ENCODE measurements at regions not wholly inside any gene's neighbourhood (a gene's known extent, or its start where the extent isn't known, plus 50 kb on each side); places are given as distances from the start of the nearest gene placed in this dataset.

DNA sequence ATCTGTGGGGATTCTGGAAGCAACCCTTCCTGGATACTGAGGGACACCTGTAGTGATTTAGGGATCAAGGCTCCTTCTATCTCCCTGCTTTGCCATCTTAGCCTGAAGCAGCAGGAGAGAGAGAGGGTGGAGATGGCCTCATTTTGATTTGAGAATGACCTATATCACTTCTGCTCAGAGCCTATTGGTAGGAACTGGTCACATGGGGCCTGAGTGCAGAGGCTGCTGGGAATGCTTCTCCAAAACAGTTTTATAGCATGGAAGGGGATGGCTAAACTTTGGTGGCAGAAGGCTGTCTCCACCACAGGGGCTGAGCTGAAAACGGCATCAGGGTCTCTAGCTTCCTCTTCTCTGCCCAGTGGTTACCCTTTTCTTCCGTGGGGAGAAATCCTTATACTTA is 105.8 kb downstream of the TBX19 start:
- Histone ChIP-seq H3K27ac (ENCODE audit: low read depth, low read length) (no peak overlapping the region), H3K4me1 (ENCODE audit: insufficient read depth, low read length) (peaks cover 20% of the 10 kb centered on the region), H3K9me3 (ENCODE audit: low read length) (no peaks in the 10 kb centered on the region), H3K4me3 (ENCODE audit: low read depth in 1 of 2, low read length in 2 of 2) (no peak overlapping the region), H3K36me3 (ENCODE audit: insufficient read depth, low read length) (no peaks in the 10 kb centered on the region), H3K9ac (ENCODE audit: low read length) (no peak overlapping the region), H3K27me3 (ENCODE audit: control insufficient read depth in 1 of 2, insufficient read depth in 2 of 2, low read length in 2 of 2) (no peaks in the 10 kb centered on the region)

DNA sequence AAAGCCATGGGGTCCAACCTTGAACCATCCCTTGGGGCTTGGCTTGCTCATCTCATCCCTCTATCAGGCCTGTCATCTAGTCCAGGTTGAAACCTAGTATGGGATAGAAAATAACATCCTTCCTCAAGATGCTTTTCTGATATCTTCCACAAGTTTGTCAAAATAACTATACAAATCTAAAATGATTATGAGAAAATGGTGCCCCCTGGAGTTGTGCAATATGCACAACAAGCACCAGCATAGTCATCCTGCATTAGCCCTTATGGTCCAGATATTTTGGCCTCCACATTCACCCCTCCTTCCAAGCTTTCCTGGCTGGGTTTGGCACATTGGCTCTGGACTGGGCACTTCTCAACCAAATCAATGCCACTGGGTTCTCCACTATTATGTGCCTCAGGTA is 101.2 kb downstream of the TBX19 start:
- no peak overlapping the region for H3K4me3 ChIP-seq (ENCODE audit: low read depth in 1 of 2, low read length in 2 of 2)
- no peak overlapping the region for H3K9ac ChIP-seq (ENCODE audit: low read length)
- H3K27me3 ChIP-seq (ENCODE audit: control insufficient read depth in 1 of 2, insufficient read depth in 2 of 2, low read length in 2 of 2), result no peaks in the 10 kb centered on the region
- no peaks in the 10 kb centered on the region for H3K36me3 ChIP-seq (ENCODE audit: insufficient read depth, low read length)
- H3K27ac ChIP-seq (ENCODE audit: low read depth, low read length), result no peak overlapping the region
- no peaks in the 10 kb centered on the region for H3K9me3 ChIP-seq (ENCODE audit: low read length)
- no peaks in the 10 kb centered on the region for H3K4me1 ChIP-seq (ENCODE audit: insufficient read depth, low read length)

DNA sequence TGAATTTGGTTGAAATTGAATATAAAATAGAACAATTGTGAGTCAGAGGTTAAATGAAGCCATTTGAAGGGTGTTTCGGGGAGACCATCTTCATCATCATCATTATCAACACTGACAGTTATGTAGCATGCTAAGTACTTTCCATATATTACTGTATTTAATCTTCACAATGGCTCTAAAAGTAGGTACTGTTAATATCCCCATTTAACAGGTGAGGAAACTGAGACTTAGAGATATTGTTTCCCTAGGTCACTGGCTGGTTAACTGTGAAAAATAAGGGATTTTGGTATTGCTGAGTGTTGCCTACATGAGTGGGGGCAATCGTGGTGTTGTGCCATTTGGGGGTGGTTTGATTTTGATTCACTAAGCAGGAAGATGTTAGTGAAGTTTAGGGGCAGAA is 100.3 kb downstream of the TBX19 start:
- Histone ChIP-seq H3K9ac (ENCODE audit: low read length) (no peak overlapping the region), H3K27ac (ENCODE audit: low read depth, low read length) (no peak overlapping the region), H3K27me3 (ENCODE audit: control insufficient read depth in 1 of 2, insufficient read depth in 2 of 2, low read length in 2 of 2) (no peaks in the 10 kb centered on the region), H3K9me3 (ENCODE audit: low read length) (no peaks in the 10 kb centered on the region), H3K36me3 (ENCODE audit: insufficient read depth, low read length) (no peaks in the 10 kb centered on the region), H3K4me1 (ENCODE audit: insufficient read depth, low read length) (no peaks in the 10 kb centered on the region), H3K4me3 (ENCODE audit: low read depth in 1 of 2, low read length in 2 of 2) (no peak overlapping the region)

DNA sequence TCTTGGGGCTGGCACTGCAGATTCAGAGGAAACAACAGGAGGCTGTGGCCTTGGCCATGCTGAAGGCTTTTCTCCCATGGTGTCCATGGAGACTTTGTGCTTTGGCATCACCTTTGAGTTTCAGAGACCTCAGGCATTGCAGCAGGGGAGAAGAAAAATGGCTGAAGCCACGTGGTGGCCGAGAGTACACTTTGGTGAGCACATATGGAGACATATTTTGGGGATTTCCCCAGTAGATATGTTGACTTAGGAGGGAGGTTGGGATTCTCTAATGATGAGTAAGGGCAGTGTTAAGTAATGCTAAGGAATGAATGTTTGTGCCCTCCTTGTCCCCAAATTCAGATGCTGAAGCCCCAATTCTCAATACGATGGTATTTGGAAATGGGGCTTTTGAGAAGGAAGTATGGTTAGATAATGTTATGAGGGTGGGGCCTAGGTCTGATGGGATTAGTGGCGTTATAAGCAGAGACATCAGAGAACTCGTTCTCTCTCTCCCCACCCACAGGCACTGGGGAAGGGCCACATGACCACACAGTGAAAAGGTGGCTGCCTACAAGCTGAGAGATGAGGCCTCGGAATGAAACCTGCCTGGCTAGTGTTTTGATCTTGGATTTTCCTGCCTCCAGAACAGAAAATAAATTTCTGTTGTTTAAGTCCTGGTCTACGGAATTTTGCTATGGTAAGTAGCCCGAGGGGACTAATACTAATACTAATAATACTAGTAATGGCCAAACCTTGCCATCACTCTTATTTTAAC is 98.6 kb downstream of the TBX19 start:
- Histone ChIP-seq H3K27ac (ENCODE audit: low read depth, low read length) (no peak overlapping the region), H3K36me3 (ENCODE audit: insufficient read depth, low read length) (no peaks in the 10 kb centered on the region), H3K9ac (ENCODE audit: low read length) (no peak overlapping the region), H3K4me3 (ENCODE audit: low read depth in 1 of 2, low read length in 2 of 2) (no peak overlapping the region), H3K4me1 (ENCODE audit: insufficient read depth, low read length) (no peaks in the 10 kb centered on the region), H3K9me3 (ENCODE audit: low read length) (no peaks in the 10 kb centered on the region), H3K27me3 (ENCODE audit: control insufficient read depth in 1 of 2, insufficient read depth in 2 of 2, low read length in 2 of 2) (no peaks in the 10 kb centered on the region)

DNA sequence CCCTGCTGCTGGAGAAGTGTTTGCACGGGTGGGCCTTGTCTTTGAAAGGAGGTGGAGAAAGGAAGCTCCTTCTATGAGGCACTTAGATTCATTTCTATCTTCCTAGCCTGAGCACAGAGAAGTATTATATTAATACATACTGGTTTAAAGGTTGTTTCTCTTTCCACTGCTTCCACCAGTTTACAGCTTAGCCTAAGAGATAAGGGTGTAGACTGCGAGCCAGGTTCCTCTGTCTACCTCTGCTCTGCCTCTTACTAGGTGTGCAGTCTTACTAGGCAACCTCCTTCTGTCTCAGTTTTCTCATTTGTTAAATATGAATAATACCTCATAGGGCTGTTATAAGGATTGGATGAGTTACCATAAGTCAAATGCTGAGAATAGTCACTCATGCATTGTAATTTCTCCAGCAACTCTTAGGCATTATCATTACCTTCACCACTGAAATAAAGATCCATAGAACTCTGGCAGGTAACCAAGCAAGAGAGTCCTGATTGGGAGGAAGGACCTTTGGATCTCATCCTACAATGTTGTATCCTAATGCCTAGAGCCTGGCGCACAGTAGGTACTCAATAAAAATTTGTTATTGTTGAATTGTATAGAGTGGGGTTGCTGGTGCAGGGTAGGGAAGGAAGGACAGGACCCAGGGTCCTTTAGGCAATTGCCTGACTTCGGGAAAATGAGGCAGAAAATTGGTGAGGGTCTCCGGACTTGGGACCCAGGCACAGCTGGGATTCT is 95.1 kb downstream of the TBX19 start:
- Histone ChIP-seq H3K36me3 (ENCODE audit: insufficient read depth, low read length) (no peaks in the 10 kb centered on the region), H3K4me1 (ENCODE audit: insufficient read depth, low read length) (peaks cover 14% of the 10 kb centered on the region), H3K9me3 (ENCODE audit: low read length) (no peaks in the 10 kb centered on the region), H3K4me3 (ENCODE audit: low read depth in 1 of 2, low read length in 2 of 2) (no peak overlapping the region), H3K9ac (ENCODE audit: low read length) (no peak overlapping the region), H3K27ac (ENCODE audit: low read depth, low read length) (no peak overlapping the region), H3K27me3 (ENCODE audit: control insufficient read depth in 1 of 2, insufficient read depth in 2 of 2, low read length in 2 of 2) (no peaks in the 10 kb centered on the region)

DNA sequence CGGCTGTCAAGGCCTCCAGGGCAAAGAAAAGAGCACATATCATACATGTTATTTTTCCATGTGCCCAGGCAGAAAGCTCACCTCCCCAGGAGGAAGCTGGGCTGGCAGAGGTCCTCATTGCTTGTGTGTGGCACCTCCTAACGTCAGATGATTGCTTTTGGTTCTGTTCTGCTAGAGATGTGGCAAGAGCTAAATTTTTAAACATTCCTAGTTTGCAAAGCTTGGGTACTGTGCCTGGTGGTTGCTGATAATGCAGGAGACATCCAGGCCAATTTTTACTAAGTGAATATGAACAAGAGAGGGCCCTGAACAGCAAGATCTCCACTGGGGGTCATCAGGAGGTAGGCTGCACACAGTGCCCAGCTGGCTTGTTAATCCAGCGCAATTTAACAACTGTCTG is 93.9 kb downstream of the TBX19 start:
- Histone ChIP-seq H3K4me3 (ENCODE audit: low read depth in 1 of 2, low read length in 2 of 2) (no peak overlapping the region), H3K36me3 (ENCODE audit: insufficient read depth, low read length) (no peaks in the 10 kb centered on the region), H3K4me1 (ENCODE audit: insufficient read depth, low read length) (peaks cover 14% of the 10 kb centered on the region), H3K27ac (ENCODE audit: low read depth, low read length) (no peak overlapping the region), H3K27me3 (ENCODE audit: control insufficient read depth in 1 of 2, insufficient read depth in 2 of 2, low read length in 2 of 2) (no peaks in the 10 kb centered on the region), H3K9ac (ENCODE audit: low read length) (no peak overlapping the region), H3K9me3 (ENCODE audit: low read length) (no peaks in the 10 kb centered on the region)

DNA sequence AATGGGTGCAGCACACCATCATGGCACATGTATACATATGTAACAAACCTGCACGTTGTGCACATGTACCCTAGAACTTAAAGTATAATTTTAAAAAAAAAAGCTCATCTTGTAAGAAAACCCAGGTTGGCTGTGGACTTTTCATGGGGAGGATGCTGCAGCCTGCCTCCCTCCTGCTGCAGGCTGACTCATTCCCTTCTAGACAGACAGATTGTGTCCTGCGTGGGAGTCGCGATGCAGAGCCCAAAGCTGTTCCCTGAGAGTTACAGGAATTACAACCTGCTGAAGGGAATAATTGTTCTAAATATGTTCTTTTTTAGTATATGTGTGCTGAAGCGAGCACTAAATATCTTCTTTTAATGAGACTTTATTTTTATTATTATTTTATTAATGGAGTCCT is 93.2 kb downstream of the TBX19 start:
- Histone ChIP-seq H3K4me1 (ENCODE audit: insufficient read depth, low read length) (peaks cover 14% of the 10 kb centered on the region), H3K4me3 (ENCODE audit: low read depth in 1 of 2, low read length in 2 of 2) (no peak overlapping the region), H3K9ac (ENCODE audit: low read length) (no peak overlapping the region), H3K27ac (ENCODE audit: low read depth, low read length) (no peak overlapping the region), H3K9me3 (ENCODE audit: low read length) (no peaks in the 10 kb centered on the region), H3K27me3 (ENCODE audit: control insufficient read depth in 1 of 2, insufficient read depth in 2 of 2, low read length in 2 of 2) (no peaks in the 10 kb centered on the region), H3K36me3 (ENCODE audit: insufficient read depth, low read length) (no peaks in the 10 kb centered on the region)

DNA sequence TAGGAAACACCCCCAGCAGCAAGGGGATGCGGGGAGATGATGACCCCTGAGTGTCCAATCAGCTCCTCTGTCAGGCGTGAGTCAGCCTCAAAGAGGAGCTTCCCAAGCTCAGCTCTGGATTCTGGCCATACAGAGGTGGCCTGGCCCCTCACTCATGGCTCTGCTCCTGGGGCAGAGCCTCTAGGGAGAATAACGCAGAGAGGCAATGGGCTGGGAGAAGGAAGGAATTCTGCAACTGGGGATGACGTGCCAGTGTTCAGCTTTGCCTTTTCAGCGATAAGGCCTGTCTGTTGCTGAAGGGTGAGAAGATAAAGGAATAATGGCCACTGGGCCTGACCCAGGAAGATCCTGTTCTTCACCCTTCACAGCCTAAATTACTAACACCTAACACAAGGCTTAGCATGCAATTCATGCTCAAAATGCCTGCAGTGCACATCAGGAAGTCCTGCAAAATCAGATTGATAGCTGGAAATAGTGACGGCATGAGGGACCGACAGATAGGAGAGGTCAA is 92.2 kb downstream of the TBX19 start:
- Histone ChIP-seq H3K36me3 (ENCODE audit: insufficient read depth, low read length) (no peaks in the 10 kb centered on the region), H3K9ac (ENCODE audit: low read length) (no peak overlapping the region), H3K4me3 (ENCODE audit: low read depth in 1 of 2, low read length in 2 of 2) (no peak overlapping the region), H3K27me3 (ENCODE audit: control insufficient read depth in 1 of 2, insufficient read depth in 2 of 2, low read length in 2 of 2) (no peaks in the 10 kb centered on the region), H3K4me1 (ENCODE audit: insufficient read depth, low read length) (peaks cover 14% of the 10 kb centered on the region), H3K27ac (ENCODE audit: low read depth, low read length) (no peak overlapping the region), H3K9me3 (ENCODE audit: low read length) (no peaks in the 10 kb centered on the region)

DNA sequence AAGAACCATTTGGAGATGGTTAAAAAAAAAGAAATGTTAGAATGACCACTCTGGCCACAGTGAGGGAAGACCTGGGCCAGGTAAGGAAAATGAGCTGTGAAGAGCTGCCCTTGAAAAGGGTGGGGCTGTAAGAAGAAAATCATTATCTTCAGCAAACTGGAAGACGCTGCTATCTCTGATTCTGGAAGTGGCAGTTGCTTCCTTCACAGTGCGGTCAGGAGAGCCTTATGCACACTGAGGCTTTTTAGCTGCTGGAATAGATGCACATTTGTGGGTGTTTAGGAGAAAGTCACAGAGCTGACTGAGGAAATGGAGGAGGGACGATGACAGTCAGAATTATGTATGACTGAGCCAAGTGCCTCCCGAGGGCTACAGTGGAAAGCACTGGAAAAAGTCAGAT is 91.6 kb downstream of the TBX19 start:
- H3K27me3 ChIP-seq (ENCODE audit: control insufficient read depth in 1 of 2, insufficient read depth in 2 of 2, low read length in 2 of 2), result no peaks in the 10 kb centered on the region
- H3K4me1 ChIP-seq (ENCODE audit: insufficient read depth, low read length), result peaks cover 14% of the 10 kb centered on the region
- H3K9me3 ChIP-seq (ENCODE audit: low read length), result no peaks in the 10 kb centered on the region
- no peak overlapping the region for H3K9ac ChIP-seq (ENCODE audit: low read length)
- no peak overlapping the region for H3K4me3 ChIP-seq (ENCODE audit: low read depth in 1 of 2, low read length in 2 of 2)
- H3K36me3 ChIP-seq (ENCODE audit: insufficient read depth, low read length), result no peaks in the 10 kb centered on the region
- H3K27ac ChIP-seq (ENCODE audit: low read depth, low read length), result no peak overlapping the region

DNA sequence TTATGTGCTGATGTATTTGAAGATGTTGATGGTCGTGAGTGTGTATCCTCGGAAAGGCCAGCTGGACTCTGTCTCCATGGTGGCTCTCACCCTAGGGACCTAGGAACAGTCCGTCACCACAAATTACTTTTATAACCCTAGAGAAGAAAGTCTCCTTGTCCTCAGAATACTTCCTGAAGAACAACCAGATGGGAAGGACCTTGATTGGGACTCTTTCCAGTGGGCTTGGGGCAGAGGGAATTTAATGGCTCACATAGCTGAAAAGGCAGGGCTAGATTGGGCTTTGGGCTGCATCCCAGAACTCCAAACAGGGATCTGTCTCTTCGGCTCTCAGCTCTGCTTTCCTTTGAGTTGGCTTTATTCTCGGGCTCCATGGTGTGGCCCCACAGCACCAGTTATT is 90.8 kb downstream of the TBX19 start:
- no peak overlapping the region for H3K9ac ChIP-seq (ENCODE audit: low read length)
- H3K27me3 ChIP-seq (ENCODE audit: control insufficient read depth in 1 of 2, insufficient read depth in 2 of 2, low read length in 2 of 2), result no peaks in the 10 kb centered on the region
- no peak overlapping the region for H3K27ac ChIP-seq (ENCODE audit: low read depth, low read length)
- H3K4me3 ChIP-seq (ENCODE audit: low read depth in 1 of 2, low read length in 2 of 2), result no peak overlapping the region
- H3K4me1 ChIP-seq (ENCODE audit: insufficient read depth, low read length), result peaks cover 14% of the 10 kb centered on the region
- H3K9me3 ChIP-seq (ENCODE audit: low read length), result no peaks in the 10 kb centered on the region
- no peaks in the 10 kb centered on the region for H3K36me3 ChIP-seq (ENCODE audit: insufficient read depth, low read length)

DNA sequence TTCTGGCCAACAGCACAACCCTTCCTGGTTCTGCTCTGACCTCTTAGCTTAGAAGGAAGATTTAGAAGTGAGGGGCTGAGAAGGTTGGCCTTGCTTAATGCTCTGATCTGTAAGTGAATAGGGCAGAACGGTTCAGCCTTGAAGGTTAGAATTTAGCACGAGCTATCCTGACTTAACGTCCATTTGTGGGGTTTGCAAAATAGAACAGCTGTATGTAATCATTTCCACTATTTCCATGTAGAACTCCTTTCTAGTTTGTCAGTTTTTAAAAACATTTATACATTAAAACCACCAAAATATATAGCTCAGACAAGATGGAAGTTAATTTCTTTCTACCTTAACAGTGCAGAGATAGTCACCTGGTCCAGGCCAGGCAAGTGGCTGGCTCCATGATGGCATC is 89.9 kb downstream of the TBX19 start:
- H3K27me3 ChIP-seq (ENCODE audit: control insufficient read depth in 1 of 2, insufficient read depth in 2 of 2, low read length in 2 of 2), result no peaks in the 10 kb centered on the region
- H3K9ac ChIP-seq (ENCODE audit: low read length), result no peak overlapping the region
- peaks cover 14% of the 10 kb centered on the region for H3K4me1 ChIP-seq (ENCODE audit: insufficient read depth, low read length)
- no peaks in the 10 kb centered on the region for H3K36me3 ChIP-seq (ENCODE audit: insufficient read depth, low read length)
- H3K9me3 ChIP-seq (ENCODE audit: low read length), result no peaks in the 10 kb centered on the region
- no peak overlapping the region for H3K4me3 ChIP-seq (ENCODE audit: low read depth in 1 of 2, low read length in 2 of 2)
- H3K27ac ChIP-seq (ENCODE audit: low read depth, low read length), result no peak overlapping the region

DNA sequence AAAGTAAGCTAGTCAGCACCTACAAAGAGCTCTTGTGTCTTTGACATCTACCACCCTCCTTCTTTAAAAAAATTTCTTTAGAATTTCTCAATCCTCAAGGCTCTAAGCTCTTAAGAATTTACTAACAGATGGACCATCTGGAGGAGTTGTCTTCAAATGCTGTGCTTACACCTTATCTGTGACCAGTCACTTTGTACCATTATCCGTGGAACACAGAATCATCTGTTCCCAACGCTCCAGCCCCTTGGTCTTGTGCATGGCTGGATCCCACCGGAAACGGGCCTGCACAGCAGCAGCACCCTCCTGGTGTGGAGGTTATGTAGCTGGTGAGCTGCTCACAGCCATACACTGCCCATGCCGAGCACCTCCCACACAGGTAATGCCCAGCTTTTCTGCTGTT is 89.0 kb downstream of the TBX19 start:
- H3K27me3 ChIP-seq (ENCODE audit: control insufficient read depth in 1 of 2, insufficient read depth in 2 of 2, low read length in 2 of 2), result no peaks in the 10 kb centered on the region
- no peak overlapping the region for H3K9ac ChIP-seq (ENCODE audit: low read length)
- H3K27ac ChIP-seq (ENCODE audit: low read depth, low read length), result no peak overlapping the region
- no peaks in the 10 kb centered on the region for H3K36me3 ChIP-seq (ENCODE audit: insufficient read depth, low read length)
- H3K9me3 ChIP-seq (ENCODE audit: low read length), result no peaks in the 10 kb centered on the region
- no peak overlapping the region for H3K4me3 ChIP-seq (ENCODE audit: low read depth in 1 of 2, low read length in 2 of 2)
- H3K4me1 ChIP-seq (ENCODE audit: insufficient read depth, low read length), result peaks cover 14% of the 10 kb centered on the region

All from muscle layer of colon (tissue), 2 donors.